HFF-Myc (cell line): ENCODE measurements at regions not wholly inside any gene's neighbourhood (a gene's known extent, or its start where the extent isn't known, plus 50 kb on each side); places are given as distances from the start of the nearest gene placed in this dataset.

Source experiments
- DNase-seq: peaks from one replicate; pipeline ENCODE4 v3.0.0-alpha.2; 2011; ENCODE audit warnings: low read depth; ENCODE audit errors: extremely low read depth
- H3K4me3 ChIP-seq: replicated peaks from 2 replicates; pipeline ENCODE4 v1.5.1; 2011; ENCODE audit warnings: low read depth, mild to moderate bottlenecking, control low read depth, low read length
- TF ChIP-seq, protein P1 (sequence below): IDR thresholded peaks from 2 replicates; pipeline ENCODE4 v1.5.1; 2012; ENCODE audit warnings: mild to moderate bottlenecking, low read depth, low read length, control low read depth; ENCODE audit errors: missing control alignments

DNA sequence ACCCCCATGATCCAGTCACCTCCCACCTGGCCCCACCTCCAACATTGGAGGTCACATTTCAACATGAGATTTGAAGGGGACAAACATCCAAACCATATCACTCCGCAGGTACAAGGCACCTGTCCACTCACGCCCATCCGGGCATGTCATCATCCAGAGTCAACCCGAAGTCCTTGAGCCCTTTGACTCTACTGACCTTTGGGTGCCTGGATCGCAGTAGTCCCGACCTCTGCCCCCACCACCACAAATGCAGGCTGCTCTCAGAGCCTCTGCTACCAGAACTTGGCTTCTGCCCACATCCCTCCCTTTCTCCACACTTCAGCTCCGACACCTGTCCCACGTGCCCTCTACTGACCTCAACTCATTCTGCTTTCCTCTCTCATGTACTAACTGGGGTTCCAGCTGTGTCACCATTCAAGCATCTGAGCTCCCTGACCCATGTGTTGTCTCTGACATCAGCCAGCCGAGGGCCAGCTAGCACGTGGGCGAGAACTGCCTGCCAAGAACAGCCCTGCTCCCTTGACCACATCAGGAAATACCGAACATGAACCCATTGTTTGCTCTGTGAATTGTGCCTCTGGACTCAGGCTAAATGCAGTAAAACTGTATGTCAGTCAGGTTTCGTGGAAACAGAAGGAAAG lies 498.3 kb upstream of the SULF2 start:
- TF ChIP-seq, protein P1, sequence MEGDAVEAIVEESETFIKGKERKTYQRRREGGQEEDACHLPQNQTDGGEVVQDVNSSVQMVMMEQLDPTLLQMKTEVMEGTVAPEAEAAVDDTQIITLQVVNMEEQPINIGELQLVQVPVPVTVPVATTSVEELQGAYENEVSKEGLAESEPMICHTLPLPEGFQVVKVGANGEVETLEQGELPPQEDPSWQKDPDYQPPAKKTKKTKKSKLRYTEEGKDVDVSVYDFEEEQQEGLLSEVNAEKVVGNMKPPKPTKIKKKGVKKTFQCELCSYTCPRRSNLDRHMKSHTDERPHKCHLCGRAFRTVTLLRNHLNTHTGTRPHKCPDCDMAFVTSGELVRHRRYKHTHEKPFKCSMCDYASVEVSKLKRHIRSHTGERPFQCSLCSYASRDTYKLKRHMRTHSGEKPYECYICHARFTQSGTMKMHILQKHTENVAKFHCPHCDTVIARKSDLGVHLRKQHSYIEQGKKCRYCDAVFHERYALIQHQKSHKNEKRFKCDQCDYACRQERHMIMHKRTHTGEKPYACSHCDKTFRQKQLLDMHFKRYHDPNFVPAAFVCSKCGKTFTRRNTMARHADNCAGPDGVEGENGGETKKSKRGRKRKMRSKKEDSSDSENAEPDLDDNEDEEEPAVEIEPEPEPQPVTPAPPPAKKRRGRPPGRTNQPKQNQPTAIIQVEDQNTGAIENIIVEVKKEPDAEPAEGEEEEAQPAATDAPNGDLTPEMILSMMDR: no peak
- H3K4me3 ChIP-seq: no peak overlapping the region
- DNase-seq: no peak

DNA sequence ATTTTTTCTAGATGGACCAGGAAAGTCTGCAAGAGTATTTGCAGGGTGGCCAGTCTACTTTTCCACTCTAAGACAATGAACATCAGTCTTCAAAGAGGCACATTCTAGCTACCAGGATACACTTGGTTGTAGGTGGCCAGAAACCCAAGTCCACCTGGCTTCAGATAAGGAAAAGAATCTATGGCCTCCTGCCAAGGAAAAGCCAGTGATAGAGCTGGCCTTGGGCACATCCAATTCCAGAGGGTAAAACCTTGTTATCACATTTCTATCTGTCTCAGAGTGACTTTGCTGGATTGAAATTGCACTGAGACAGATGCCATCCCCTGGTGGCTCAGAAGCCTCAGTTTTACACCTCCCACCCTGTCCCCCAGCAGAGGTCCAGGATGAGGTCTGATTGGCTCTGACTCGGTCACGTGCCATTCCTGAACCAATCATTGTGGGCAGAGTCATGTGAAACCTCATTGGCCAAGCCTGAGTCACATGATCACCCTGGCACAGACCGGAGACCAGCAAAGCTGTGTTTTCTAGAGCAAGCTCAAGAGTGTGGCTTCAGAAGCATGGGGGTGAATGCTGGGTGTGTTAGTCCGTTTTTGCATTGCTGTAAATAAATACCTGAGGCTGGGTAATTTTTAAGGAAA lies 497.4 kb upstream of the SULF2 start:
- TF ChIP-seq, protein P1: no peak
- no peak for DNase-seq

DNA sequence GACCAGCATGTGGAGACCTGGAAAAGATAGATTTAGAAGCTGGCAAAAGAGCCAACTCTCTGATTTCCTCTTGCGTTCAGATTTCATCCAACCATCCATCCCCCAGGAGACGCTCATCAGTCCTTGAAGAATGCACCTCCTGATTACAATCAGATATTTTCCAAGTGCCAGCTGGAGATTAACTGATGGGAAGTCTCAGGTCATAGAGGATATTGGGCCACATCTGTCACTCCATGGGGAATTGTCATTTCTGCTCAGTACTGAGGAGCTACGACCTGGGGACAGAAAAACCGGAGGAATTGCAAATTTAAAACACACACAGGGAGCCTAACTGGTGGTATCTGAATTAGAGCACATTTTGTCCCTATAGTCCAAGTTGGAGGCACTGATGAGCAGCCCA lies 496.2 kb upstream of the SULF2 start:
- no peak for DNase-seq
- H3K4me3 ChIP-seq: no peak overlapping the region
- TF ChIP-seq, protein P1: no peak

More for the DNA sequence above, 497.4 kb upstream of the SULF2 start:
- H3K4me3 ChIP-seq: no peak overlapping the region

DNA sequence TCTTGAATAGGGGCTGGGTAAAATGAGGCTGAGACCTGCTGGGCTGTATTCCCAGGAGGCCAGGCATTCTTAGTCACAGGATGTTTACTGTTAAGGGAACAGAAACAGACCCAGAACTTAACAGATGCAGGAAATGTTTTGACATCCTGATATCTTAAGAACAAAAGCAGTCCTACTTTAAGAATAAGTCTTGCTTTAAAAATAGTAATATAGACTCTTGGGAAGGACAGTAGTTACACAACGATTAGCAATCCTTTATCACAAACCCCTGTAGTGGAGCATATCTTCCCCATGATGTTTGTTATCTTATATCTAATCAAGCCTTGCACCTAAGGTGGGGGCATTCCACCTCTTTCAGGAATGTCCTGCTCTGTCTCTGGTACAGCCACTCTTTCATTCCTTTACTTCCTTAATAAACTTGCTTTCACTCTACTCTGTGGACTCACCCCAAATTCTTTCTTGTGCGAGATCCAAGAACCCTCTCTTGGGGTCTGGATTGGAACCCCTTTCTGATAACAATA lies 493.7 kb upstream of the SULF2 start:
- H3K4me3 ChIP-seq: no peak overlapping the region
- no peak for DNase-seq
- TF ChIP-seq, protein P1: no peak

DNA sequence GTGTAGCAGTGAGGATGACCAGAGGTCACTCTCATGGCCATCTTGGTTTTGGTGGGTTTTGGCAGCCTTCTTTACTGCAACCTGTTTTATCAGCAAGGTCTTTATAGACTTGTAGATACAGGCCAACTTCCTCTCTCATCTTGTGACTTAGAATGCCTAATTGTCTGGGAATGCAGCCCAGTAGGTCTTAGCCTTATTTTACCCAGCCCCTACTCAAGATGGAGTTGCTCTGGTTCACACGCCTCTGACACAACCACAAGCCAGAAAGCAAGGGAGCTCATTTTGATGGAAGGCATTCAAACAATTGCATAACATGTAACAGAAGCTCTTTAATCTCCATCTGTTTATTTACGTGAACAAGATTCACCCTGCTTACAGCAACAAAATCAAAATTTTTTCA lies 492.0 kb upstream of the SULF2 start:
- TF ChIP-seq, protein P1: no peak
- H3K4me3 ChIP-seq: no peak overlapping the region
- DNase-seq: no peak

DNA sequence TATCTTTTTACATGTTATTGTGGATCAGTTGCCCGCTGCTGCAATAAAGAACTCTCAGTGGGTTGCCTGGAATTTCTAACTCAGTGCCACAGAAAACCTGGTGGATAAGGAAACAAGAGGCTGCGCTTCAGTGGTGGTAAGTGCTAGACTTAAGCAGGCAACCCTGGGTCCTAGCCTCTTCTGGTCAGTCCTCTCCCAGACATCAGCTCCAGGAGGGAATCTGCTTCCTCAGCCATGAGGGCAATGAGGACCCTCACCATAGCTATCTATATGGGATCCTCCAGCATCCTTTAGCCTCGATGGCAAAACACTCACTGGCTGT lies 490.7 kb upstream of the SULF2 start:
- H3K4me3 ChIP-seq: no peak overlapping the region
- DNase-seq: no peak

More for the DNA sequence above, 490.7 kb upstream of the SULF2 start:
- TF ChIP-seq, protein P1: no peak
